ENCODE measurements at regions not wholly inside any gene's neighbourhood (a gene's known extent, or its start where the extent isn't known, plus 50 kb on each side); places are given as distances from the start of the nearest gene placed in this dataset.

DNA sequence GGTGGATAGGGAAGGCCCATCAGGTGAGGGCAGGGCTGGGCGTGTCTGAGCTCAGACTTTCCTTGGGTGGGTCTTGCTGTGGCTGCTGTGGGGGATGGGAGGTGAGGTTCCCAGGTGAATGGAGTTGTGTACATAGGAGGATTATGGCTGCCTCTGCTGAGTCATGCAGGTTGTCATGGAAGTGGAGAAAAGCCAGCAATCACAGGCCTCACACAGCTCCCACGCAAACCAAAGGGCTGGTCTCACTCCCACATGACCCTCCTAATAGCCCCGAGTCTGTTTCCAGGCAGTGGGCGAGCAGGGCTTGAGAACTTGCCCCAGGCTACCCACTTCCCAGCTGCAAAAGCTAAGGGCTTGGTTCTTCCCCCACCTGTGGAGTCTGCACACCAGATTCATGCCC is 149.5 kb downstream of the IPO8 start:
- no peak for TF ChIP-seq CTCF (IDR thresholded peaks at IDR 0.05; ENCODE audit: low read depth, low read length, missing input control)
- TF ChIP-seq, protein P1, sequence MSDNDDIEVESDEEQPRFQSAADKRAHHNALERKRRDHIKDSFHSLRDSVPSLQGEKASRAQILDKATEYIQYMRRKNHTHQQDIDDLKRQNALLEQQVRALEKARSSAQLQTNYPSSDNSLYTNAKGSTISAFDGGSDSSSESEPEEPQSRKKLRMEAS (IDR thresholded peaks at IDR 0.05) = no peak
